DMS53 (cell line): ENCODE measurements at regions not wholly inside any gene's neighbourhood (a gene's known extent, or its start where the extent isn't known, plus 50 kb on each side); places are given as distances from the start of the nearest gene placed in this dataset.
"Not testable (repeated sequence)": the region's sequence is repeated elsewhere in the genome, so short reads cannot be mapped to it uniquely, and the experiment has no call there.

Source experiments
- DNase-seq: peaks from one replicate; lab custom pipeline; 2025; lab: John Stamatoyannopoulos, UW

DNA sequence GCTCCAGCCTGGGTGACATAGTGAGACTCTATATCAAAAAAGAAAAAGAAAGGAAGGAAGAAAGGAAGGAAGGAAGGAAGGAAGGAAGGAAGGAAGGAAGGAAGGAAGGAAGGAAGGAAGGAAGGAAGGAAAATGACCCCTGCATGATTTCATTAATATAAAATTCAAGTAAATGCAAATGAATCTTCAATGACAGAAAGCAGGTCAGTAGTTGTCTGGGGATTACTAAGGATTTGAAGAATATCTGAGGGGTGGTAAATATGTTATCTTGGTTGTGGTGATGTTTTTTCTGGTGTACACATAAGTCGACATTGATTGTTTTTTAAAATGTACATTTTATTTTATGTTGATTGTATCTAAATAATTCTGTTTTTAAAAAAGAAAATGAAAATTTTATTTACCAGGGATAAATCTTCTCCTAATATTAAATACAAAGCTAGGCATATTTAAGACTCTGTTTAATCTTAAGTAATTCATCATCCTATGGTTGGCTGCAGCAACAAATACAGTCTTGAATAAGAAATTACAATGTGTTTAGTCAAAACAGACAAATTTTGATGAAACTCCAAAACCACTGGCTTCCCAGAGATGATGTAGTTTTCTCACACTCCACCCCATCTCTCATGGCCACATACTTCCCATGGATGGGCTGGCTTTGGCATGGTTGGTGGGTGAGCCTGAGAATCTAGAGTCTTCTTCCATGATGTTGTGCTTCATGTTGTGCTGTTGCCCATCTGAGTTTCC lies 314.7 kb upstream of the REG3G start:
- DNase-seq: no peak

DNA sequence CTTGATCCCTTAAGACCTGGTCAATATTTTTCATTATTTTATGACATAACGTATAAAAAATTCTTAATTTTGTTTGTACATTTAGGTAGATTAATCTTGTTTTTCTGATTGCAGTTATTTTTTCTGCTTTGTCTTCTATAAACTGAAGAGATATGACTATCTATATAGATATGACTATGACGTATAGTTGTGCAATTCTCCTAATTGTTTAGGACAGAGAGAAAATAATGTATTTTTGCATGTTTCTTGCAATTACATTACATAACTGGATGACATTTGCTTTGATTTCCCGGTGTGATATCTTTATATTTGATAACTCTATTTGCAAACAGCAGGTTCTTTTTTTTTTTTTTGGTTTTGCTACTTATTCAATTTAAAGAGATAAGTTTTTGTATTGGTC lies 310.2 kb upstream of the REG3G start:
- no peak for DNase-seq

DNA sequence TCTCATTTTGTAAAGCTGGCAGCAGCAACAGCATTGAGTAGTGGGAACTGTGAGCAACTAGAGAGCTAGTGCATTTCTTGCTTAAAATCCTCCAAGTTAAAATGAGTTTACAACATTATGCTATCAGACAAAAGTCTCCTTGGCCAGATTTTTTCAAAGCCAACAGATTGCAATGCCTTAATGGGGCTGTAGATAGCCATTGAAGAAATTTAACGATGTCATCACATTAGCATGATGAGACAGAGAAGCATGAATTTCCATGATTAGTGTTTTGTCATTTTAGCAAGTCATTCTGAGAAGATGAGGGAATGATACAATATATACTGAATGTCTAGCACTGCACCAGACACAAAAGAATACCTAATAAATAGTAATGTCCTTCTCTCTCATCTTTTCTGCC lies 307.5 kb upstream of the REG3G start:
- DNase-seq: no peak

DNA sequence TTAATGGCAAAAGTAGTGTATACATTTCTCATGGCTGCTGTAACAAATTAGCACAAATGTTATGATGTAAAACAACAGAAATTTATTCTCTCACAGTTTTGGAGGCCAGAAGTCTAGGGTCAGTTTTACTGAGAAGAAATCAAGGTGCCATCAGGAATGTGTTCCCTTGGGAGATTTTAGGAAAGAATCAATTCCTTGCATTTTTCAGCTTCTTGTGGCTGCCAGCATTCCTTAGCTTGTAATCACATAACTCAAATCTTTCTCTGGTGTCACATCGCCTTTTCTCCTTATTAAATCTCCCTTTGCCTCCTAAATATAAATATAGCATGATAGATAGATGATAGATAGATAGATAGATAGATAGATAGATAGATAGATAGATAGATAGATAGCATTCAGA lies 307.0 kb upstream of the REG3G start:
- no peak for DNase-seq

DNA sequence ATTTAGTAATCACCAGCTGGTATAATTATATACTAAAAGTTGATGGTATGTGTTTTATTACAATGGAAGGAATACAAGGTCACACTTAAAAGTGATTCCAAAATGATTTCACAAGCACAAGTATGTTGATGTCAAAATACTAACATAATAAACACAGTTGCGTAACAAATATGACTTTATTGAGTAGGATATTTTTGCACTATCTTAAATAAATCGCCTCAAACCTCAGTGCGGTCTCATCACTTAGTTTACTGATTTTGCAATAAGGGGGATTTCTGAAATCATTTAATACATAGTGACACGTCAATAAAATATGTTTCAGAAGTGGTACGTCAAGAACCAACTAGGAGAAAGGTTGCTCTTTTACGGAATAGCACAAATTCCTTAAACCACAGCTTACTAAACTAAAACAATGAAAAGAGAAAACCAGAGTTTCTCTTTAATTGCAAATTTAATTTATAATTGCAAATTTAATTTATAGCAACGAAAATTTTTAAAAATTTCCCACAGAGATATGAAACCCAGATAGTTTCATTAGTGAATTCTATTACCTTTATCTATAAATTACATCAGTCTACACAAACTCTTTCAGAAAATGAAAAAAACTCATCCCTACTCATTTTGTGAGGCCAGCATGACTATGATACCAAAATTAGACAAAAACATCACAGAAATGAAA lies 304.0 kb upstream of the REG3G start:
- DNase-seq: no peak

DNA sequence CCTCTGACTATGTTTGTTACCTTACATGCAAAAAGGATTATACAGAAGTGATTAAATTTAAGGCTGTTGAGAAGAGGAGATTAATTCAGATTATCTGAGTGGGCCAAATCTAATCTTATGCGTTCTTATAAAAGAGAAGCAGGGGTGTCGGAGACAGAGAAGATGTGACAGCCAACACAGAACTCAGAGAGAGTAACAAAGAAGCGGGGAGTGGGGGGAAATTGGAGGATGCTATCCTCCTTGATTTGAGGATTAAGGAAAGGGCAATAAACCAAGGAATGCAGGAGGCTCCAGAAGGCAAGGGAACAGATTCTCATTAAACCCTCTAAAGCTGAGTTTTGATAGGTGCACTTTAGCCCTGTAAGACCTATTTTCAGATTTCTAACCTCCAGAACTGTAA lies 291.3 kb upstream of the REG3G start:
- no peak for DNase-seq

DNA sequence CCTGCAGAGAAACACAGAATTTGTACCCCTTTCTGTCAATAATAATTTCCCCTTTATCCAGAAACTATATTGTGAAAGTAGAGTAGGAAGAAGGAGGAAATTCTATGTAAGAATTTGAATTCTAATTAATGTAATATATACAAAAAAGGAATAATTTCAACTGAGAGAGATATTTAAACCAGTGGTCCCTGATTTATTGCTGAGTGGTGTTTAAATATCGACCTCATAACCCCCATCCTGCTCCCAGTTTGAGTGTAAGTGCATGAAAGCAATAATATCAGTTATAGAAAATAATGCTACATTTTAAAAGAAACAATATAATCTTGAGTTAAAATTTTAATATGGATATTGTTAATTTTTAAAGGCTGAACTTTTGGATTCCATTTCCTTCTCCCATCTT lies 286.2 kb upstream of the REG3G start:
- DNase-seq: no peak

DNA sequence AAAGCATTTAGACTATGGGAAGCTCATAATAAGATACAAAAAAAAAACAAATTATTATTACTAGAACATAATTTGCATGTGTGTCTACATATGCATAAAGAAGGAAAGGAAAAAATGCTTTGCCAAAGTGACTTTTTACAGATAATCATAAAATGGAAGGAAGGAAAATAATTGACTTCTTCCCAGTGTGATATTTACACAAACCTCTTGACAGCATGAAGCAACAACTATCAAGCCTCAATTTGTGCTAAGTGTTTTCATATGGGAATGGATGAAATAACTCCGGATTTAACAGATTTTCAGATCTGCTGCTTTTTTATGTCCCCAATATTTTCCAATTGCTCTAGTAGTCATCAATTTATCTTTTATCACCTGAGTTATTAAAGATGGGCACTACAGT lies 275.9 kb upstream of the REG3G start:
- no peak for DNase-seq

DNA sequence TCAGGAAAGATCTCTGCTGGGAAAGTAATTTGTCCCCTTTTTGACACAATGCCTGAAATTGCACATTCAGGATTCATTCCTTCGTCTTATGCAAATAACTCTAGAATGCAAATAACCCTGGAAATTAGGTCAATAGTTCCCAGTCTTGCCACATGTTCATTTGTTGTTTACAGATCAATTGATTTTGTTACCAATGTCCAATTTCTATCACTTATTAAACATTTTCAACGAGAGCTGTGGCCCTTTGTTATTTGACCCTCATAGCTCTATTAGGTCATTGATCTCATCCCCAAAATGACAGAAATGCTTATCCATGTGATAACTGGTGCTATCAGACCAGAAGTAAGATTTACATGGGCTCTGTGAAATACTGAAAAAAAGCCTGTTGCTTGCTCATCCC lies 275.3 kb upstream of the REG3G start:
- DNase-seq: no peak

DNA sequence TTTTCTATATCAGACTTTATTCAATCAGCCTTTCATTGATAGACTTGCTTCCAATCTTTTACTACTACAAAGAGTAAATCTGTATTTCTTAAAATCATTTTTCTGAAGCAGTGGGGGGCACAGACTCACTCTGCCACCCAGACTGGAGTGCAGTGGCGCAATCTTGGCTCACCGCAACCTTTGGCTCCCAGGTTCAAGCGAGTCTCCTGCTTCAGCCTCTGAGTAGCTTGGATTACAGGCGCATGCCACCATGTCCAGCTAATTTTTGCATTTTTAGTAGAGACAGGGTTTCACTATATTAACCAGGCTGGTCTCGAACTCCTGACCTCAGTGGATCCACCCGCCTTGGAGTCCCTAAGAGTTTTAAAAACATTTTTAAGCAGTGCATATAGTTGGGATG lies 270.6 kb upstream of the REG3G start:
- no peak for DNase-seq

DNA sequence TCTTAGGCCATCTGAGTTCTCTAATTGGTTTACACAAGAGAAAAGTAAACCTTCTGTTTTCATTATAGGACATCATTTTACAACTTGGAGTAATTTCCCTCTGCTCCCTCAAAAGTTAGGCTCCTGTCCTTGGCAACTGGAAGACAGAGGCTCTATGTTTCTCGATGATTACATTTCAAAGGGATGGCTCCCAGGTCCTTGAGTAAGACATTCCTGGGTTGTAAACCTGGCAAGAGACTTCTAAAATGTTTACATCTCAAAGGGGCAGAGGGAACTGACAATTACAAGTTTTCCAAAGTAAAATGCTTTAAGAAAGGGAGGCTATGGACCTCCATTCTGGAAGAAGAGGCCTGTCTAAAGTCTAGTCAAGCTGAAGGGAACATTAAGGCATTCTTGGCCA lies 268.3 kb upstream of the REG3G start:
- DNase-seq: no peak

DNA sequence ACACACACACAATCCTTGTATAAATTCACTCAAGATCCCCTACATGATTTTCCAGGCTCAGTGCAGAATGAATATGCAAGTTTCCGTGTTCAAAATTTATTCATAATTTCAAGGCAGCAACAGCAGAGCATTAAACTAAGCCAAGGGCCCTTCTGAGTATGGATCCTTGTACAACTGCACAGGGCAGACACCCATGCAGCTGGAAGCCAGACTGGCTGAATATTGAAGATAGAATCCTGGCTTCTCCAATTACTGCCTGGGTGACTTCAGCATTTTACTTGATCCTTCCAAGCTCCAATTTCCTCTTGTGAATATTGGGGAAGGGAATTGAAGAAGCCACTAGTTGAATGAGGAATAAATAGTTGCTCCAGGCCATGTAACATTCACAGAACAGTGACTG lies 267.9 kb upstream of the REG3G start:
- no peak for DNase-seq

DNA sequence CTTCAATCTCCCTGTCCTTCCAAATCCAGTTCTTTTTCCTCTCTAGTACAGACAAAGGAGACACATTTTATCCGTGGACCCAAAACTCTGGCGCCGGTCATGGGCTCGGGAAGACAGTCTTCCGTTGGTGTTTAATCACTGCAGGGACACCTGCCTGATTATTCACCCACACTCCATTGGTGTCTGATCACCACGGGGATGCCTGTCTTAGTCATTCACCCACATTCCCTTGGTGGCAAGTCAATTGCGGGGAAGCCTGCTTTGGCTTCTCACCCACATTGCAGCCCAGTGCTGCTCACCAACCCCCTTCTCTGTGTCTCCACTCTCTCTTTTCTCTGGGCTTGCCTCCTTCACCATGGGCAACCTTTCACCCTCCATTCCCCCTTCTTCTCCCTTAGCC lies 266.7 kb upstream of the REG3G start:
- not testable (repeated sequence) for DNase-seq

DNA sequence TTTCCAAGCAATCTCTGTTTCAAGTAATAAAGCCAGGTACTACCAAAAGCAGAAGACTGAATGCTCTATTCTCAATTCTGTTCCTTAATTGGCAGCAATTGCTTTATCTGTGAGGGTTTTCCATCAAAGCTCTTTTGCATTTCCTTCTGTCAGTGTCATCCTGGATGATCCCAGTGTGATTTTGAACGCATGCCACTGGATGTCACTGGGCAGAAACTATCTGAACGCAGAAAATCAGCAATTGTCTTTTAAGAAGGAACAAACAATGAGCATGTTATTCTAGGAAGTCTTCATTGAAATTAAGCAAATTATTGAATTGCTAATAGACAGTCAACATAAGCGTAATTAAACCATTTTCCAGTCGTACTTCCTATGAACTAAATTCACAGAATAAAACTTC lies 259.0 kb upstream of the REG3G start:
- DNase-seq: no peak

DNA sequence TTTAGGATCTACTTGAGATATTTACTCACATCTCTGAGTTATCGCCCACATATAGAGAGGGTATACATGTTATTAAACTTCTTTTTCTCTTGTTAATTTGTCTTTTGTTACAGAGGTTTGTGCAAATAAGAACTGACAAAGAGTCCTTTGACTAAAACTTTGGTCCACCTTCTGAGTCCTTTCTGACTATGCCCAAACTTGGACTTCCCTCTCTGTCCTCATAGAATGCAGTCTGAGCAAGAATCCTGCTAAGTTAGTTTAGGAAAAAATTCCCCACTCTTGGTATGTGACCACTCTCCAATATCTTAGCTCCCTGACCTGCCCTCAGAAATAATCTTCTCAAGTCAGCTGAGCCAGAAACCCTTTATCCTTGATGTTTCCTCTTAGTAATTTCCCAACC lies 257.5 kb upstream of the REG3G start:
- DNase-seq: no peak

DNA sequence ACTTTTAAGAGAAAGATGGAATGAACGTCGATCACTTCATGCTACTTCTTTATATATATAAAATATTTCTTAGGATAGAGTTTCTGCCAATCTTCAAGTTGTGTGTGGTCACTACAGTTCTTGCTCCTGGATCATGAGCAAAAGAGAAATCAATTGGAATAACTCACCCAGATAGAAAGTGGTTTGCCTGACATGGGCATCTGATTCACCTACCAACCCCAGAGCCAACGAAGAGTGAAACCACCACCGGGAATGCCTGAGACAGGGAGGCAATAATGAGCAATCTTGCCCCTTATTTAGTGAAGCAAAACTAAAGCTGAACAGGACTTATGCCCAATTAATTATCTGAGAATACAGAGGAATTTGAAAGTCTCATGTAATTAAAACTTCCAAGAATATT lies 250.2 kb upstream of the REG3G start:
- DNase-seq: no peak

DNA sequence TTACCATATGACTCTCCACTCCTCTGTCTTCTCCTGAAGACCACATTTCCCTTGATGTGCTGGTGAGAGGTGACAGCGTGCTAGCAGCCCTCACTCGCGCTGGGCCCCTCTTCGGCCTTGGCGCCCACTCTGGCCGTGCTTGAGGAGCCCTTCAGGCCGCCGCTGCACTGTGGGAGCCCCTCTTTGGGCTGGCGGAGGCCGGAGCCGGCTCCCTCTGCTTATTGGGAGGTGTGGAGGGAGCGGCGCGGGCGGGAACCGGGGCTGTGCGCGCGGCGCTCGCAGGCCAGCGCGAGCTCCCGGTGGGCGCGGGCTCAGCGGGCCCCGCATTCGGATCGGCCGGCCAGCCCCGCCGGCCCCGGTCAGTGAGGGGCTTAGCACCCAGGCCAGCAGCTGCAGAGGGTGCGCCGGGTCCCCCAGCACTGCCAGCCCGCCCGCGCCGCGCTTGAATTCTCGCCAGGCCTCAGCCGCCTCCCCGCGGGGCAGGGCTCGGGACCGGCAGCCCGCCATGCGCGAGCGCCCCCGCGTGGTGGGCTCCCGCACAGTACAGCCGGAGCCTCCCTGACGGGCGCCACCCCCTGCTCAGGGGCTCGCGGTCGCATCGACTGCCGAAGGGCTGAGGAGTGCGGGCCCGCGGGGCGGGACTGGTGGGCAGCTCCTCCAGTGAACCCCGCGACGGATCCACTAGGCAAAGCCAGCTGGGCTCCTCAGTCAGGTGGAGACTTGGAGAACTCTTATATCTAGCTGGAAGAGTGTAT lies 246.6 kb upstream of the REG3G start:
- DNase-seq: no peak

DNA sequence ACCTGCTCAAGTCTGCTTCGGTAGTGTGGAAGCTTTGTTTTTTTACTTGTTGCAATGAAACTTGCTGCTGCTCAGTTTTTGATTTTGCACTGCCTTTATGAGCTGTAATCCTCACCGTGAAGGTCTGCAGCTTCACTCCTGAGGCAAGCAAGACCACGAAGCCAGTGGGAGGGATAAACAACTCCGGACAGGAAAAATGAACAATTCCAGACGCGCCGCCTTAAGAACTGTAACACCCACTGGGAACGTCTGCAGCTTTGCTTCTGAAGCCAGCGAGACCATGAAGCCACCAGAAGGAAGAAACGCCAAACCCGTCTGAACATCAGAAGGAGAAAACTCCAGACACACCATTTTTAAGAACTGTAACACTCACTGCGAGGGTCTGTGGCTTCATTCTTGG lies 245.7 kb upstream of the REG3G start:
- no peak for DNase-seq

DNA sequence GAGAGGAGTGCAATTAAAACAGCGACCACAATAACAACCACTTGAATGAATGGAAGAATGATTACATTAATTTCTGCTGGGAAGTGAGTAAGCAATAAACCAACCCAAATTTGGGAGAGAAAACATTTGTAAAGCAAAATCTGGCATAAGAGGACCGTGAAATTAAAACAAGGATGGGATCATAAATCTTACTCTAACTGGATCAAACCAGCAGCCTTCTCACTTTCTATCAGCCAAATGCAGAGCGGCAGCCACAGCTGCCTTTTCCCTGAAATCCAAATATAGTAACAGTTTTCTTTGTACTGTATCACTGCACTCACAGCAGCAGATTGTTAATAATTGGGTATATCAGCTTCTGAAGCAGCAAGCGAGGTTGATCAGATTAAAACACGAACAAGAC lies 245.2 kb upstream of the REG3G start:
- no peak for DNase-seq

DNA sequence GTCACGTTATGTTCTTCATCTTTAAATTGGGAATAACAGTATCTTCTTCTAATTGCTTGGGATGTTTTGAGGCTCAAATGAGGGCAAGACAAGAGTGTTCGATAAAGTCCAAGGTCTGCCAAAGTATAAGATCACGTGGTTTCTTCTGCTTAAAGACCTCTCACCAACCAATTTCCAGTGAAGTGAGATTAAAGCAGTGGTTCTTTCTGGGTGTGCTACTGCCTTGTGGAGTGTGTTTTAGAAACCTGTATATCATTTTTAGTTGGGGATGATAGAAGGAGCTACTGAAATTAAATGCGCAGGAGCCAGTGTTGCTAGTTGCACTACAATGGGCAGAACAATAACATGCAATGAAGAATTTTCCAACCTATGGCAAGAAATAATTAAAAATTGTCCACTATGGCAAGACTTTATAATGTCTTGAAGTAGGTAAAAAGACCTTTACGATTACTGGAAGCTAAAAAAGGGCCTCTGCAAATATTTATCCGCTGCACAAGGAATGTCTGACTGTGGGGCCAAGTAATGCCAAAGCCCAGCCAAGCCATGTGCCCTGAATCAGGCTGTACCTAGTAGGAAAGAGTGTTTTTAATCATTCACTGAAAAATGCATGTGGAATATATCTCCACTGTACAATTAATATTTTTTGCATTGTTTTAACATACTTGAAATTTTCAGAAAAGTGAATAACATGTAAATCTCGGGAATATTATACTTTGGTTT lies 244.5 kb upstream of the REG3G start:
- no peak for DNase-seq

DNA sequence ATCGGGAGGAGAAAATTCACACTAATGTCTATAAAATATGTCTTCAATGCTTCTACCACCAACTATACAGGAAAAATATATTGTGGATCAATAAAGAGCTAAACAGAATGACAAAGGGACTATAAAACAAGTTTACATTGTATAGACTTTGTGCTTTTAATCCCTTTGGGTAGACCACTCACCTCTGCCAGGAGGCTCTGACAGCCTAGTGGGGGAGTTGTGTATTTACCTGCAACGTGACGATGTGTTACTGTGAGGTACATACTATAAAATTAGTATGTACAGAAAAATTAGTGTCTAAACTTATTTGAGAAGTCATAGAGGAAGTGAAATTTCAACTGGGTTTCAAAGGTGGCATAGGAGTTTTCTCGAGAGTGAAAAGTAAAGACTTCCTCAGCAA lies 243.3 kb upstream of the REG3G start:
- no peak for DNase-seq

DNA sequence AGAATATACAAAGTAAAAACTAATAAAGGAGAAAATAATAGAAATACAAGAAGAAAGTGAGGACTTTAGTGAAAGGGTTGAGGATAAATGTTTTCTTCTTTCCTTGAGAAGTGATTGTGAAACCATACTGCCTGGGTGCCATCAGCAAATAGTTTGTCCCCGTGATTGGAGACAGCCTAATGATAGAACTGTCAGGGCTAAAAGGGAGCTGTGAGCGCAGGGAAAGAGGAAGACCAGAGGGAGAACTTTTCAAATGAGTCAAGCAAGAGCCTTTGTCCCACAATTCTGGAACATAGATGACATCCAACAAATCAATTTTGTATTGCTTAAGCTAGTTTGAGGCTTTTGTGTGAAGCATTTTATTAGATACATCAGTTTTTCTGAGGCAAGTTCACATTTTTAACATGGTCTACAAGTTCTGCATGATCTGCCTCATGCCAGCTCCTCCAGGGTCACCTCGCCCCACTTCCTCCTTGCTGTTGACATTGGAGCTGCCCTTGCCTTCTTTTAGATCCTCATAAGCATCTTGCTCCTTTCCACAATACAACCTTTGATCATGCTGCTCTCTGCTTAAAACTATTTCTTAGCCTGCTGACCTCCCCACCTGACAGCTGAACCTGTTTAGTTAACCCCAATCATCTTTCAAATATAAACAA lies 213.4 kb upstream of the REG3G start:
- DNase-seq: no peak
